DOHH2 (cell line): ENCODE measurements at regions not wholly inside any gene's neighbourhood (a gene's known extent, or its start where the extent isn't known, plus 50 kb on each side); places are given as distances from the start of the nearest gene placed in this dataset.

Source experiments
- EZH2phosphoT487 ChIP-seq: fragments of 200-600 bp; sonication (generic); IDR thresholded peaks from 2 replicates; pipeline ENCODE4 v1.6.1; 2017; ENCODE audit warnings: borderline replicate concordance, mild to moderate bottlenecking, antibody characterized with exemption, low read length, moderate library complexity, mixed read lengths
- TF ChIP-seq, protein P1 (sequence below): fragments of 200-600 bp; sonication (generic); IDR thresholded peaks from one replicate; pipeline ENCODE4 v1.5.1; 2014; ENCODE audit warnings: antibody characterized with exemption, mild to moderate bottlenecking, low read depth, low read length; ENCODE audit not compliant: poor library complexity, severe bottlenecking

GRCh38 chr2:146652311-146652710, 1192.5 kb upstream of the ACVR2A start:
- TF ChIP-seq, protein P1, sequence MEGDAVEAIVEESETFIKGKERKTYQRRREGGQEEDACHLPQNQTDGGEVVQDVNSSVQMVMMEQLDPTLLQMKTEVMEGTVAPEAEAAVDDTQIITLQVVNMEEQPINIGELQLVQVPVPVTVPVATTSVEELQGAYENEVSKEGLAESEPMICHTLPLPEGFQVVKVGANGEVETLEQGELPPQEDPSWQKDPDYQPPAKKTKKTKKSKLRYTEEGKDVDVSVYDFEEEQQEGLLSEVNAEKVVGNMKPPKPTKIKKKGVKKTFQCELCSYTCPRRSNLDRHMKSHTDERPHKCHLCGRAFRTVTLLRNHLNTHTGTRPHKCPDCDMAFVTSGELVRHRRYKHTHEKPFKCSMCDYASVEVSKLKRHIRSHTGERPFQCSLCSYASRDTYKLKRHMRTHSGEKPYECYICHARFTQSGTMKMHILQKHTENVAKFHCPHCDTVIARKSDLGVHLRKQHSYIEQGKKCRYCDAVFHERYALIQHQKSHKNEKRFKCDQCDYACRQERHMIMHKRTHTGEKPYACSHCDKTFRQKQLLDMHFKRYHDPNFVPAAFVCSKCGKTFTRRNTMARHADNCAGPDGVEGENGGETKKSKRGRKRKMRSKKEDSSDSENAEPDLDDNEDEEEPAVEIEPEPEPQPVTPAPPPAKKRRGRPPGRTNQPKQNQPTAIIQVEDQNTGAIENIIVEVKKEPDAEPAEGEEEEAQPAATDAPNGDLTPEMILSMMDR: no peak
- TF ChIP-seq EZH2phosphoT487: no peak
